ENCODE measurements at regions not wholly inside any gene's neighbourhood (a gene's known extent, or its start where the extent isn't known, plus 50 kb on each side); places are given as distances from the start of the nearest gene placed in this dataset.

DNA sequence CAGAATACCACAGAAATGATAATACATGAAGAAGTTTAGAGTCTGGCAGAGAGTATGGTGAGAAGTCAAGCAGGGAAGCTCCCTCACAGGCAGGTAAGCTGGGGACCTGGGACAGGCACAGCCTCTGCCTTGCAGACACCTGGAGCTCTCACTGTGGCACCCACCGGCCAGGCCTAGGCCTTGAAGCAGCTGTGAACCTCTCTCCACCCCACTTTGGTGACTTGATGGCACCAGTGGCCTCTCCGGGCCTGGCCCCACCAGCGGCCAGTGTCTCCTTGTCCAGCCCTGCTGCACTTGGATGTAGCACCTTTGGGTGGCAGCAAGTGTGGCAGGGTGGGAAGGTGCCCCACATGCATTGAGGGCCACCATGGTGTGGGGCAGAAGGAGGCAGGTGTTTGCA, 330.5 kb downstream of the NPR3 start:
- Histone ChIP-seq H3K36me3 (no peaks in the 10 kb centered on the region), H3K9me3 (peaks cover 0 to 8% (median 2%) of the 10 kb centered on the region in 4 donors), H3K27ac (no peak overlapping the region), H3K27me3 (no peaks in the 10 kb centered on the region), H3K4me3 (no peak overlapping the region), H3K4me1 (no peaks in the 10 kb centered on the region)
- DNase-seq = no peak
- TF ChIP-seq EP300 (IDR thresholded peaks at IDR 0.05) = no peak
- TF ChIP-seq, protein P1, sequence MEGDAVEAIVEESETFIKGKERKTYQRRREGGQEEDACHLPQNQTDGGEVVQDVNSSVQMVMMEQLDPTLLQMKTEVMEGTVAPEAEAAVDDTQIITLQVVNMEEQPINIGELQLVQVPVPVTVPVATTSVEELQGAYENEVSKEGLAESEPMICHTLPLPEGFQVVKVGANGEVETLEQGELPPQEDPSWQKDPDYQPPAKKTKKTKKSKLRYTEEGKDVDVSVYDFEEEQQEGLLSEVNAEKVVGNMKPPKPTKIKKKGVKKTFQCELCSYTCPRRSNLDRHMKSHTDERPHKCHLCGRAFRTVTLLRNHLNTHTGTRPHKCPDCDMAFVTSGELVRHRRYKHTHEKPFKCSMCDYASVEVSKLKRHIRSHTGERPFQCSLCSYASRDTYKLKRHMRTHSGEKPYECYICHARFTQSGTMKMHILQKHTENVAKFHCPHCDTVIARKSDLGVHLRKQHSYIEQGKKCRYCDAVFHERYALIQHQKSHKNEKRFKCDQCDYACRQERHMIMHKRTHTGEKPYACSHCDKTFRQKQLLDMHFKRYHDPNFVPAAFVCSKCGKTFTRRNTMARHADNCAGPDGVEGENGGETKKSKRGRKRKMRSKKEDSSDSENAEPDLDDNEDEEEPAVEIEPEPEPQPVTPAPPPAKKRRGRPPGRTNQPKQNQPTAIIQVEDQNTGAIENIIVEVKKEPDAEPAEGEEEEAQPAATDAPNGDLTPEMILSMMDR (IDR thresholded peaks at IDR 0.05) = no peak
- no peak for TF ChIP-seq POLR2A (IDR thresholded peaks at IDR 0.05)
- TF ChIP-seq POLR2AphosphoS5 (IDR thresholded peaks at IDR 0.05) = no peak
- WGBS, 2 donors = 95 to 96% methylated on average over 3 of the region's 3 CpGs
- intact Hi-C loops (cut with DNase I) = no loop called here

DNA sequence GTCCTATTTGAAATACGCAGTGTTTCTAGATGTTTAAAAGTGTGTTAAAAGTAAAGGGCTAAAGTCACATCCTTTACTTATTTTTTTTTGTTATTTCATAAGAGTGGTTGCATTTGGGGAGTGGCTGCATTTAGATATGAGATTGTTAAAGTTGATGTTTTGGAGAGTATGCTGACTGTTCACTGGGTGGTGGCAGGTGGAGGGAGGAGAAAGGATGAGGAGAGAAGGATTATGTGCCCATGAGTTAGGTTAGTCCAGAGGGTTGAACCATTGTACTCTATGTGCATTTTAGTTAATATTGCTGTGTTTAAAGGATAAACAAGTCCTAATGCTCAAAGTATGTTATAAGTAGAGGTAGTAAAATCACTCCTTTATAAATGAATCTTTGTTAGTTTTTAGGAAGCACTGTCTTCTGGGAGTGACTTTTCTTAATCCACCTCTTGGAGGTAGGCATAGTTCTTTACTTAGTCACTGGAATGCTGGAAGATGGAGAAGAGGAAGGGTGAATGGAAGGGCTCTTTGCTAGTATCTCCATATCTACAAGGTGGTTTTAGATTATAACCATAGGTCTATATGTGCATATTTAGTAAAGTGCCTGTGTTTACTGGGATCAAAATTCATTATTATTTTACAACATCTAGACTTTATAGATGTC, 332.3 kb downstream of the NPR3 start:
- intact Hi-C loops (cut with DNase I) = no loop called here
- TF ChIP-seq, protein P1 (IDR thresholded peaks at IDR 0.05) = no peak
- no peak for TF ChIP-seq POLR2AphosphoS5 (IDR thresholded peaks at IDR 0.05)
- no peak for TF ChIP-seq EP300 (IDR thresholded peaks at IDR 0.05)
- no peak for TF ChIP-seq POLR2A (IDR thresholded peaks at IDR 0.05)
- Histone ChIP-seq H3K27ac (no peak overlapping the region), H3K4me3 (no peak overlapping the region), H3K9me3 (peaks cover 0 to 8% (median 2%) of the 10 kb centered on the region in 4 donors), H3K27me3 (no peaks in the 10 kb centered on the region), H3K4me1 (no peaks in the 10 kb centered on the region), H3K36me3 (no peaks in the 10 kb centered on the region)
- no peak for DNase-seq
- 65 to 91% methylated on average over 1 of the region's 1 CpG for WGBS, 2 donors

DNA sequence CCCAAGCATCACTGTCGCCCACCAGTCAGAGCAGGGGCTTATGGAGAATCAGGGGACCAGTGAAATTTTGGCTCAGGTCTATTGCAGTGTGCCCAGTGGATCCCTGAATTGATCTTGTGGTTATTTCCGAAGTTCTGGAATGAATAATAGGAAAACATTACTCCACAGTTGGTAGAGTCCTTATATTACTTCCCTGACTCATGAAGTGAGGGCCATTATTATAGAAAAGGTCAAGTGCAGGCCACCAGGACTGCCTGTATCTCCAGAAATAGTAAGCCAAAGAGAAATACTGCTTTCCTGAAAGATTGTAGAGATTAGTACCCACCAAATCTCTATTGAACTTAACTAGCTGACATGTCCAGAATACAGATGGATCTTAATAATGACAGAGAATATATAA, 335.0 kb downstream of the NPR3 start:
- Histone ChIP-seq H3K27me3 (no peaks in the 10 kb centered on the region), H3K36me3 (no peaks in the 10 kb centered on the region), H3K4me3 (no peak overlapping the region), H3K27ac (no peak overlapping the region), H3K4me1 (no peaks in the 10 kb centered on the region), H3K9me3 (peaks cover 0 to 3% (median 0%) of the 10 kb centered on the region in 4 donors)
- intact Hi-C loops (cut with DNase I) = no loop called here
- DNase-seq = no peak
- whole genome bisulfite sequencing, 2 donors = 81 to 87% methylated on average over 2 of the region's 2 CpGs
- TF ChIP-seq POLR2A (IDR thresholded peaks at IDR 0.05) = no peak
- TF ChIP-seq EP300 (IDR thresholded peaks at IDR 0.05) = no peak
- TF ChIP-seq POLR2AphosphoS5 (IDR thresholded peaks at IDR 0.05) = no peak
- TF ChIP-seq, protein P1 (IDR thresholded peaks at IDR 0.05) = no peak

DNA sequence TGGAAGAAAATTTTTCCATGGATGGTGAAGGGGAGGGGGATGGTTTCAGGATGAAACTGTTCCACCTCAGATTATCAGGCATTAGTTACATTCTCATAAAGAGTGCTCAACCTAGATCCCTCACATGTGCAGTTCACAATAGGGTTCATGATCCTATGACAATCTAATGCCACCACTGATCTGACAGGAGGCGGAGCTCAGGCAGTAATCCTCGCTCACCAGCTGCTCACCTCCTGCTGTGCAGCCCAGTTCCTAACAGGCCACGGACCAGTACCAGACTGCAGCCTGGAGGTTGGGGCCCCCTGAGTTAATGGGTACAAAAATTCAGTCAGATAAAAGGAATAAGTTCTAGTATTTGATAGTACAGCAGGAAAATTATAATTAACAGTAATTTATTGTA, 337.2 kb downstream of the NPR3 start:
- H3K27me3 ChIP-seq = no peaks in the 10 kb centered on the region
- H3K36me3 ChIP-seq = no peaks in the 10 kb centered on the region
- 88% methylated on average over 3 of the region's 3 CpGs for WGBS, 2 donors
- no peak overlapping the region for H3K27ac ChIP-seq
- TF ChIP-seq POLR2A (IDR thresholded peaks at IDR 0.05) (no peak), POLR2AphosphoS5 (IDR thresholded peaks at IDR 0.05) (no peak), EP300 (IDR thresholded peaks at IDR 0.05) (no peak)
- TF ChIP-seq, protein P1 (IDR thresholded peaks at IDR 0.05) = no peak
- H3K9me3 ChIP-seq = no peaks in the 10 kb centered on the region
- no peaks in the 10 kb centered on the region for H3K4me1 ChIP-seq
- no peak for DNase-seq
- no peak overlapping the region for H3K4me3 ChIP-seq
- intact Hi-C loops (cut with DNase I) = no loop called here

DNA sequence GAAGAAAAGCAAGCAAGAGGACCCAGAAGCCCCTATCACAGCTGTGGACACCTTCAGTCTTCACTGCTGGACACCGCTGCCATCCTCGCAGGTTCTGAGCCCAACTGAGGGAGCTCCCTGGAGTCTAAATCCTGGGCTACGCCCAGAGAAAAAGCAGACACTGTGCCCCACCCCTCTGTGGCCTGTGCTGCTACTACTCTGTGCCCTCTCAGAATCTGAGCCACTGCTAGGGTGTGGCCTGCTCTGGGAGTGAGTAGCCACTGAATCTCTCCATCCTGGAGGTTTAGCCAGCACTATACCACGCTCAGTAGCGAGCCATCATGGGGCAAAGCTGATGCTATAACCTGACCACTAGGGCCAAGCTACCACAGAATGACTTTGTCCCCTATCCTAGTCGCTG, 338.2 kb downstream of the NPR3 start:
- H3K9me3 ChIP-seq = peaks cover 0 to 4% (median 0%) of the 10 kb centered on the region in 4 donors
- no peaks in the 10 kb centered on the region for H3K36me3 ChIP-seq
- 85 to 90% methylated on average over 6 of the region's 6 CpGs for WGBS, 2 donors
- no peaks in the 10 kb centered on the region for H3K27me3 ChIP-seq
- H3K4me1 ChIP-seq = no peaks in the 10 kb centered on the region
- no peak for TF ChIP-seq POLR2AphosphoS5 (IDR thresholded peaks at IDR 0.05)
- TF ChIP-seq POLR2A (IDR thresholded peaks at IDR 0.05) = no peak
- intact Hi-C loops (cut with DNase I) = no loop called here
- H3K4me3 ChIP-seq = no peak overlapping the region
- no peak for DNase-seq
- no peak overlapping the region for H3K27ac ChIP-seq
